CD8-positive, alpha-beta memory T cell (primary cell): ENCODE measurements at regions not wholly inside any gene's neighbourhood (a gene's known extent, or its start where the extent isn't known, plus 50 kb on each side); places are given as distances from the start of the nearest gene placed in this dataset.

ENCODE experiments used
- CTCF ChIA-PET: fragments of 350-600 bp; sonication (Branson Sonifier 250); formaldehyde crosslinking; loops from one replicate; lab custom pipeline; 2021; ENCODE audit warnings: antibody characterized with exemption; lab: Charles Lee
- POLR2A ChIA-PET: fragments of 350-600 bp; sonication (Branson Sonifier 250); formaldehyde crosslinking; loops from one replicate; lab custom pipeline; 2021; ENCODE audit warnings: antibody characterized with exemption; lab: Charles Lee
- DNase-seq, 5 donors: peaks; one replicate each; pipeline versions ENCODE4 v3.0.0 to v3.0.0-alpha.2; 2020 to 2022; ENCODE audit warnings: mixed read lengths in 1 of 5
- H3K27ac ChIP-seq: one replicate; pipeline ENCODE4 v1.7.0; 2013; ENCODE audit warnings: low read depth, mild to moderate bottlenecking, low read length, moderate library complexity
- H3K27me3 ChIP-seq: 2 replicates; pipeline ENCODE4 v1.7.0; 2013; ENCODE audit warnings: low read length, mild to moderate bottlenecking; ENCODE audit not compliant: insufficient read depth, poor library complexity, severe bottlenecking
- H3K36me3 ChIP-seq: 2 replicates; pipeline ENCODE4 v1.7.0; 2013; ENCODE audit warnings: mild to moderate bottlenecking, low read length, moderate library complexity; ENCODE audit not compliant: insufficient read depth
- H3K4me1 ChIP-seq: 2 replicates; pipeline ENCODE4 v1.7.0; 2013; ENCODE audit warnings: mild to moderate bottlenecking, low read length, moderate library complexity; ENCODE audit not compliant: insufficient read depth
- H3K4me3 ChIP-seq: 2 replicates; pipeline ENCODE4 v1.7.0; 2013; ENCODE audit warnings: mild to moderate bottlenecking, low read length
- H3K9me3 ChIP-seq: 2 replicates; pipeline ENCODE4 v1.7.0; 2013; ENCODE audit warnings: mild to moderate bottlenecking, low read length
- H3K27ac Mint-ChIP-seq, 8 donors: one replicate each; pipeline ENCODE4 v1.8.0; 2020 to 2021; ENCODE audit warnings: mixed read lengths in 8 of 8, mild to moderate bottlenecking in 6 of 8, inconsistent platforms in 3 of 8, moderate library complexity in 3 of 8
- H3K27me3 Mint-ChIP-seq, 2 donors: one replicate each; pipeline ENCODE4 v1.8.0; 2020 to 2021; ENCODE audit warnings: mixed read lengths in 2 of 2, mild to moderate bottlenecking in 1 of 2, moderate library complexity in 1 of 2
- H3K36me3 Mint-ChIP-seq, 3 donors: one replicate each; pipeline ENCODE4 v1.8.0; 2020 to 2021; ENCODE audit warnings: mixed read lengths in 3 of 3, inconsistent platforms in 1 of 3, mild to moderate bottlenecking in 1 of 3
- H3K4me1 Mint-ChIP-seq, 3 donors: one replicate each; pipeline ENCODE4 v1.8.0; 2020 to 2021; ENCODE audit warnings: mixed read lengths in 3 of 3, inconsistent platforms in 1 of 3, mild to moderate bottlenecking in 1 of 3
- H3K4me3 Mint-ChIP-seq, 7 donors: one replicate each; pipeline ENCODE4 v1.8.0; 2020 to 2021; ENCODE audit warnings: mixed read lengths in 7 of 7, mild to moderate bottlenecking in 6 of 7, moderate library complexity in 4 of 7, inconsistent platforms in 2 of 7
- H3K9me3 Mint-ChIP-seq, 5 donors: one replicate each; pipeline ENCODE4 v1.8.0; 2020 to 2022; ENCODE audit warnings: mixed read lengths in 5 of 5, mild to moderate bottlenecking in 3 of 5, moderate library complexity in 2 of 5, inconsistent platforms in 1 of 5

- DNase-seq = no peak
- ChIA-PET POLR2A (no interaction called here), CTCF (no interaction called here)
- Histone ChIP-seq H3K36me3 (no peaks in the 10 kb centered on the region), H3K4me1 (no peaks in the 10 kb centered on the region), H3K9me3 (no peaks in the 10 kb centered on the region), H3K4me3 (no peak overlapping the region), H3K27ac (no peak overlapping the region), H3K27me3 (no peaks in the 10 kb centered on the region)
- Mint-ChIP-seq H3K9me3 (no peaks in the 10 kb centered on the region), H3K36me3 (peaks cover 0 to 5% (median 4%) of the 10 kb centered on the region in 3 donors), H3K4me1 (peaks cover 0 to 9% (median 0%) of the 10 kb centered on the region in 3 donors), H3K27ac (no peak overlapping the region), H3K27me3 (peaks cover 0 to 6% of the 10 kb centered on the region in 2 donors), H3K4me3 (no peak overlapping the region)
Measured at GRCh38 chr2:12087671-12088380, 341.4 kb downstream of the LPIN1 start.

DNA sequence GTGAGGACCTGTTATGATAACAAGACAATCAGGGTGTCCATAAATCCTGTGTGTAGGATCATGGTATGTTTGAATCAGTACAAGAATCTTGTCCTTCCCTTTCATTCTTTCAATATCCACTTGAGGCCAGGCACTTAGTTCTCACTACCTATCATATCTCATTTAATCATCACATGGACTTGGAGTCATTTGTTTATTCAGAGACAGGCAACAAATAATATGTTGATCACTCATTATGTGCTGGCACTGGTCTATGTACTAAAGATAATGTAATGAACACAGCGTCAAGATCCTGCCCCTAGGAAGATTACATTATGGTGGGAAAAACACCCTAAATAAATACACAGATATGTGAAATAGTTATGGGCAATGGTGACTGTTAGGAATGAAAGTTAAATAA, 342.6 kb downstream of the LPIN1 start:
- Mint-ChIP-seq H3K27ac (no peak overlapping the region), H3K36me3 (peaks cover 0 to 5% (median 5%) of the 10 kb centered on the region in 3 donors), H3K9me3 (no peaks in the 10 kb centered on the region), H3K27me3 (peaks cover 1 to 6% of the 10 kb centered on the region in 2 donors), H3K4me3 (no peak overlapping the region), H3K4me1 (peaks cover 0 to 2% (median 0%) of the 10 kb centered on the region in 3 donors)
- Histone ChIP-seq H3K4me3 (no peak overlapping the region), H3K27me3 (no peaks in the 10 kb centered on the region), H3K36me3 (no peaks in the 10 kb centered on the region), H3K27ac (no peak overlapping the region), H3K4me1 (no peaks in the 10 kb centered on the region), H3K9me3 (no peaks in the 10 kb centered on the region)
- DNase-seq = no peak
- POLR2A ChIA-PET = no interaction called here
- CTCF ChIA-PET = no interaction called here

- peaks cover 5% of the 10 kb centered on the region in 2 donors for H3K27me3 Mint-ChIP-seq
- DNase-seq = no peak
- ChIA-PET POLR2A (no interaction called here), CTCF (no interaction called here)
- Histone ChIP-seq H3K27ac (no peak overlapping the region), H3K4me1 (no peaks in the 10 kb centered on the region), H3K9me3 (no peaks in the 10 kb centered on the region), H3K36me3 (no peaks in the 10 kb centered on the region), H3K27me3 (no peaks in the 10 kb centered on the region), H3K4me3 (no peak overlapping the region)
- no peaks in the 10 kb centered on the region for H3K9me3 Mint-ChIP-seq
- no peak overlapping the region for H3K27ac Mint-ChIP-seq
- H3K36me3 Mint-ChIP-seq = peaks cover 0 to 9% (median 7%) of the 10 kb centered on the region in 3 donors
- H3K4me1 Mint-ChIP-seq = no peaks in the 10 kb centered on the region
- no peak overlapping the region for H3K4me3 Mint-ChIP-seq
Measured at GRCh38 chr2:12089496-12089895, 343.1 kb downstream of the LPIN1 start.

GRCh38 chr2:12090072-12090471, 343.6 kb downstream of the LPIN1 start:
- CTCF ChIA-PET = no interaction called here
- peaks cover 0 to 9% (median 7%) of the 10 kb centered on the region in 3 donors for H3K36me3 Mint-ChIP-seq
- peaks cover 5% of the 10 kb centered on the region in 2 donors for H3K27me3 Mint-ChIP-seq

DNA sequence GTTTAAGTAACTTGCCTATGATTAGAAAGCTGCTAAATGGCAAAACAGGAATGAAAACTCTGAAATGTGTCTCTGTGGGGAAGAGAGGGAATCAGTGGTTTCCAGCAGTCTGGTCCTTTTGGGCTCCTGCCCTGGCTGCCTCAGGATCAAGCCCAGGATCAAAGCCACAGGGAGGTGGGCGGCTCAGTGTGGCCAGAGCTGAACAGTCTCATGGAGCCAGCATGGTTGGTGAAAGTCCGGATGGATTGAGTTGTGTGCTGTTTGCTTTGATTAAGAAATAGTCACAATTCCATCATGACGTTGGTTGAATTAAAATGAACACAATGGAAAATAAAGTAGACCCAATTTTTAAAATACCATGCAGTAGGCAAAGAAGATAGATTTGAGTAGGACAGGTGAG, 344.2 kb downstream of the LPIN1 start:
- Mint-ChIP-seq H3K4me1 (no peaks in the 10 kb centered on the region), H3K27ac (peak overlapping the region in 1 of 8 donors; percentile 78), H3K27me3 (peaks cover 5% of the 10 kb centered on the region in 2 donors), H3K9me3 (no peaks in the 10 kb centered on the region), H3K36me3 (peaks cover 0 to 9% (median 7%) of the 10 kb centered on the region in 3 donors), H3K4me3 (no peak overlapping the region)
- Histone ChIP-seq H3K4me1 (no peaks in the 10 kb centered on the region), H3K27ac (no peak overlapping the region), H3K4me3 (no peak overlapping the region), H3K27me3 (no peaks in the 10 kb centered on the region), H3K9me3 (no peaks in the 10 kb centered on the region), H3K36me3 (no peaks in the 10 kb centered on the region)
- CTCF ChIA-PET = no interaction called here
- DNase-seq = no peak
- POLR2A ChIA-PET = no interaction called here

More at GRCh38 chr2:12090072-12090471, 343.6 kb downstream of the LPIN1 start:
- Histone ChIP-seq H3K9me3 (no peaks in the 10 kb centered on the region), H3K27ac (no peak overlapping the region), H3K4me1 (no peaks in the 10 kb centered on the region), H3K36me3 (no peaks in the 10 kb centered on the region), H3K27me3 (no peaks in the 10 kb centered on the region), H3K4me3 (no peak overlapping the region)
- POLR2A ChIA-PET = no interaction called here
- no peaks in the 10 kb centered on the region for H3K9me3 Mint-ChIP-seq
- no peak overlapping the region for H3K4me3 Mint-ChIP-seq
- H3K27ac Mint-ChIP-seq = no peak overlapping the region
- DNase-seq = no peak
- no peaks in the 10 kb centered on the region for H3K4me1 Mint-ChIP-seq

GRCh38 chr2:12091201-12091806, 344.9 kb downstream of the LPIN1 start:
- Mint-ChIP-seq H3K36me3 (peaks cover 0 to 9% (median 7%) of the 10 kb centered on the region in 3 donors), H3K27ac (no peak overlapping the region), H3K4me3 (no peak overlapping the region), H3K9me3 (no peaks in the 10 kb centered on the region), H3K4me1 (no peaks in the 10 kb centered on the region), H3K27me3 (peaks cover 3 to 5% of the 10 kb centered on the region in 2 donors)
- POLR2A ChIA-PET = no interaction called here
- no peak overlapping the region for H3K27ac ChIP-seq
- CTCF ChIA-PET = no interaction called here
- no peak for DNase-seq
- H3K36me3 ChIP-seq = no peaks in the 10 kb centered on the region
- no peaks in the 10 kb centered on the region for H3K4me1 ChIP-seq
- H3K27me3 ChIP-seq = no peaks in the 10 kb centered on the region
- no peak overlapping the region for H3K4me3 ChIP-seq
- no peaks in the 10 kb centered on the region for H3K9me3 ChIP-seq

GRCh38 chr2:12094134-12094533, 347.7 kb downstream of the LPIN1 start:
- Mint-ChIP-seq H3K9me3 (no peaks in the 10 kb centered on the region), H3K36me3 (peaks cover 0 to 9% (median 6%) of the 10 kb centered on the region in 3 donors), H3K4me1 (no peaks in the 10 kb centered on the region), H3K4me3 (no peak overlapping the region), H3K27me3 (peaks cover 5% of the 10 kb centered on the region in 2 donors), H3K27ac (no peak overlapping the region)
- H3K27ac ChIP-seq = no peak overlapping the region
- ChIA-PET POLR2A (no interaction called here), CTCF (no interaction called here)
- no peak for DNase-seq
- H3K9me3 ChIP-seq = no peaks in the 10 kb centered on the region
- H3K4me3 ChIP-seq = no peak overlapping the region
- H3K27me3 ChIP-seq = no peaks in the 10 kb centered on the region
- no peaks in the 10 kb centered on the region for H3K4me1 ChIP-seq
- no peaks in the 10 kb centered on the region for H3K36me3 ChIP-seq

GRCh38 chr2:12096051-12096787, 349.8 kb downstream of the LPIN1 start:
- Histone ChIP-seq H3K27me3 (no peaks in the 10 kb centered on the region), H3K9me3 (no peaks in the 10 kb centered on the region), H3K4me1 (no peaks in the 10 kb centered on the region), H3K27ac (no peak overlapping the region), H3K36me3 (no peaks in the 10 kb centered on the region), H3K4me3 (no peak overlapping the region)
- no peak overlapping the region for H3K27ac Mint-ChIP-seq
- H3K27me3 Mint-ChIP-seq = peaks cover 5 to 6% of the 10 kb centered on the region in 2 donors
- H3K36me3 Mint-ChIP-seq = peaks cover 0 to 9% (median 4%) of the 10 kb centered on the region in 3 donors
- POLR2A ChIA-PET = no interaction called here
- CTCF ChIA-PET = no interaction called here
- peaks cover 0 to 6% (median 2%) of the 10 kb centered on the region in 3 donors for H3K4me1 Mint-ChIP-seq
- H3K9me3 Mint-ChIP-seq = no peaks in the 10 kb centered on the region
- H3K4me3 Mint-ChIP-seq = no peak overlapping the region
- no peak for DNase-seq
